Ovary (tissue), 7 donors: ENCODE measurements at regions not wholly inside any gene's neighbourhood (a gene's known extent, or its start where the extent isn't known, plus 50 kb on each side); places are given as distances from the start of the nearest gene placed in this dataset.

Experiments used
- DNase-seq, 5 donors: peaks; one replicate each; pipeline ENCODE4 v3.0.0-alpha.2; 2019 to 2020
- H3K27ac ChIP-seq, 2 donors: fragments of 200-600 bp; one replicate each; pipeline versions ENCODE4 v1.5.1 to v1.8.0; 2019 to 2022
- H3K27me3 ChIP-seq: fragments of 200-600 bp; one replicate; pipeline ENCODE4 v1.8.0; 2022
- H3K36me3 ChIP-seq: fragments of 200-600 bp; sonication (generic); one replicate; pipeline ENCODE4 v1.5.1; 2019
- H3K4me1 ChIP-seq: one replicate; pipeline ENCODE4 v1.8.1; 2013; ENCODE audit warnings: mild to moderate bottlenecking, moderate library complexity; ENCODE audit not compliant: insufficient read depth
- H3K4me3 ChIP-seq: fragments of 200-600 bp; sonication (generic); one replicate; pipeline ENCODE4 v1.5.1; 2017
- H3K9me3 ChIP-seq, 2 donors: fragments of 200-600 bp in 1 of 2; sonication (generic) in 1 of 2; one replicate each; pipeline versions ENCODE4 v1.5.1 to v1.8.1; 2013 to 2019; ENCODE audit warnings: mild to moderate bottlenecking in 1 of 2, moderate library complexity in 1 of 2
- EP300 ChIP-seq: sonication (generic); formaldehyde crosslinking; IDR thresholded peaks from one replicate; pipeline ENCODE4 v1.6.1; 2017; ENCODE audit warnings: antibody characterized with exemption
- POLR2A ChIP-seq: fragments of 450-650 bp; IDR thresholded peaks from one replicate; pipeline ENCODE4 v1.6.1; 2017; ENCODE audit warnings: antibody characterized with exemption, mild to moderate bottlenecking, moderate library complexity
- WGBS, 3 donors: extraction: QIAGEN DNeasy Blood & Tissue Kit in 1 of 3; methylation state at CpG; one replicate each; pipeline versions ENCODE4 v1.1.5 to v1.1.7; 2013 to 2017; 5-methylcytosine and 5-hydroxymethylcytosine counted together
- intact Hi-C, 4 donors: fragments of 100-400 bp; cut with DNase I; formaldehyde crosslinking; loops; one replicate each; pipeline versions ENCODE4 v1.11.0 to v1.15.1; 2022 to 2023
- TF ChIP-seq, protein P1 (sequence below), 3 donors: fragments of 450-650 bp in 2 of 3; fragments of 200-600 bp in 1 of 3; IDR thresholded peaks; one replicate each; pipeline versions ENCODE4 v1.5.1 to v1.8.0; 2016 to 2022; ENCODE audit warnings: antibody characterized with exemption in 3 of 3, mild to moderate bottlenecking in 1 of 3
- donor health status: DM: no; HTN: no; CAD: no; lungs with moderate emphysema.
- donor health status: DM: no; HTN: no; CAD: no.
- donor health status: Bipolar disorder and iron deficiency.
- donor health status: DM: no; HTN: no; CAD: no.
- donor health status: DM: yes; HTN: yes; CAD: no.

- H3K9me3 ChIP-seq, result no peaks in the 10 kb centered on the region
- 90 to 95% (median 93%) methylated on average over 6 of the region's 6 CpGs for WGBS, 3 donors
Measured at GRCh38 chr7:112889834-112890438, 99.7 kb upstream of the TMEM168 start.

GRCh38 chr7:112889268-112889667, 99.1 kb upstream of the TMEM168 start:
- Histone ChIP-seq H3K27ac (no peak overlapping the region), H3K4me1 (peaks cover 3% of the 10 kb centered on the region), H3K9me3 (no peaks in the 10 kb centered on the region), H3K36me3 (no peaks in the 10 kb centered on the region), H3K4me3 (no peak overlapping the region), H3K27me3 (no peaks in the 10 kb centered on the region)
- intact Hi-C loops, result no loop called here
- no peak for DNase-seq
- WGBS, 3 donors, result 79 to 87% (median 83%) methylated on average over 2 of the region's 2 CpGs
- no peak for TF ChIP-seq EP300
- TF ChIP-seq, protein P1, sequence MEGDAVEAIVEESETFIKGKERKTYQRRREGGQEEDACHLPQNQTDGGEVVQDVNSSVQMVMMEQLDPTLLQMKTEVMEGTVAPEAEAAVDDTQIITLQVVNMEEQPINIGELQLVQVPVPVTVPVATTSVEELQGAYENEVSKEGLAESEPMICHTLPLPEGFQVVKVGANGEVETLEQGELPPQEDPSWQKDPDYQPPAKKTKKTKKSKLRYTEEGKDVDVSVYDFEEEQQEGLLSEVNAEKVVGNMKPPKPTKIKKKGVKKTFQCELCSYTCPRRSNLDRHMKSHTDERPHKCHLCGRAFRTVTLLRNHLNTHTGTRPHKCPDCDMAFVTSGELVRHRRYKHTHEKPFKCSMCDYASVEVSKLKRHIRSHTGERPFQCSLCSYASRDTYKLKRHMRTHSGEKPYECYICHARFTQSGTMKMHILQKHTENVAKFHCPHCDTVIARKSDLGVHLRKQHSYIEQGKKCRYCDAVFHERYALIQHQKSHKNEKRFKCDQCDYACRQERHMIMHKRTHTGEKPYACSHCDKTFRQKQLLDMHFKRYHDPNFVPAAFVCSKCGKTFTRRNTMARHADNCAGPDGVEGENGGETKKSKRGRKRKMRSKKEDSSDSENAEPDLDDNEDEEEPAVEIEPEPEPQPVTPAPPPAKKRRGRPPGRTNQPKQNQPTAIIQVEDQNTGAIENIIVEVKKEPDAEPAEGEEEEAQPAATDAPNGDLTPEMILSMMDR (IDR thresholded peaks at IDR 0.05), result no peak
- TF ChIP-seq POLR2A, result no peak

More at GRCh38 chr7:112889834-112890438, 99.7 kb upstream of the TMEM168 start:
- Histone ChIP-seq H3K27ac (no peak overlapping the region), H3K27me3 (no peaks in the 10 kb centered on the region), H3K36me3 (no peaks in the 10 kb centered on the region), H3K4me1 (no peaks in the 10 kb centered on the region), H3K4me3 (no peak overlapping the region)
- TF ChIP-seq EP300, result no peak
- TF ChIP-seq, protein P1 (IDR thresholded peaks at IDR 0.05), result no peak
- no peak for TF ChIP-seq POLR2A
- DNase-seq, result no peak
- intact Hi-C loops, result no loop called here

DNA sequence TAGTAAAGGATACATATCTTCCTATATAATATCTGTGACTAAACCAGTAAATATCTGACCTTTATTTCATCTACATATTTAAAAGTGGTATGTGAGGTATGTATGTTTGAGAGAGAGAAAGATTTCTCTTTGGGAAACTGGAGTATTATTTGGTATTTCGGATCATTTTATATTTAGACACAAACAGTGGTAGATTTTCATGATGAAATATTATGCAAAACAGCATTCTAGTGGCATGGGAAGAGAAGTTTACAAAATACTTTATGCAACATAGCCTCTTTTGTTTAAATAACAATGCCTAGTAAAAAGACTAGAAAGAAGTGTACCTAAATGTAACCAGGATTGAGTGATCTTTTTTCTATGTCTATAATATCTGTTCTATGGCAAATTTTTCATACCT, 98.6 kb upstream of the TMEM168 start:
- Histone ChIP-seq H3K36me3 (no peaks in the 10 kb centered on the region), H3K27me3 (no peaks in the 10 kb centered on the region), H3K4me3 (no peak overlapping the region), H3K9me3 (no peaks in the 10 kb centered on the region), H3K4me1 (peaks cover 3% of the 10 kb centered on the region), H3K27ac (no peak overlapping the region)
- no peak for DNase-seq
- 77 to 86% (median 83%) methylated on average over 1 of the region's 1 CpG for WGBS, 3 donors
- TF ChIP-seq, protein P1 (IDR thresholded peaks at IDR 0.05), result no peak
- no peak for TF ChIP-seq POLR2A
- TF ChIP-seq EP300, result no peak
- intact Hi-C loops, result no loop called here

GRCh38 chr7:112887976-112888375, 97.8 kb upstream of the TMEM168 start:
- DNase-seq, result no peak
- whole genome bisulfite sequencing, 3 donors, result 84 to 94% (median 90%) methylated on average over 1 of the region's 1 CpG
- Histone ChIP-seq H3K27me3 (no peaks in the 10 kb centered on the region), H3K36me3 (no peaks in the 10 kb centered on the region), H3K4me3 (no peak overlapping the region), H3K27ac (no peak overlapping the region), H3K4me1 (peaks cover 3% of the 10 kb centered on the region), H3K9me3 (no peaks in the 10 kb centered on the region)
- intact Hi-C loops, result no loop called here
- TF ChIP-seq POLR2A, result no peak
- no peak for TF ChIP-seq EP300
- TF ChIP-seq, protein P1 (IDR thresholded peaks at IDR 0.05), result no peak
